ENCODE measurements at regions not wholly inside any gene's neighbourhood (a gene's known extent, or its start where the extent isn't known, plus 50 kb on each side); places are given as distances from the start of the nearest gene placed in this dataset.

- TF ChIP-seq CTCF (IDR thresholded peaks at IDR 0.05), result no peak
- TF ChIP-seq POLR2A (IDR thresholded peaks at IDR 0.05), result no peak
Observed at GRCh38 chr2:52613064-52613463, 1154.5 kb upstream of the CHAC2 start.

Measured in lower leg skin (tissue), 3 donors.